Caco-2 (cell line): ENCODE measurements at regions not wholly inside any gene's neighbourhood (a gene's known extent, or its start where the extent isn't known, plus 50 kb on each side); places are given as distances from the start of the nearest gene placed in this dataset.

Source experiments
- BruUV-seq: library from RNA; stranded (reverse); fragments of 400-500 nt; replicated peaks from 2 replicates; lab custom pipeline; 2021; lab: Mats Ljungman, UMichigan
- CTCF ChIA-PET: fragments of 300-600 bp; sonication (Branson Sonifier 250); formaldehyde crosslinking; loops from one replicate; lab custom pipeline; 2022; ENCODE audit warnings: antibody characterized with exemption; lab: Charles Lee
- POLR2A ChIA-PET: fragments of 300-600 bp; sonication (Branson Sonifier 250); formaldehyde crosslinking; loops from one replicate; lab custom pipeline; 2022; ENCODE audit warnings: antibody characterized with exemption; lab: Charles Lee
- DNase-seq, 2 experiments: peaks; one replicate each; pipeline versions ENCODE4 v3.0.0 to v3.0.0-alpha.2; 2020 to 2022
- H3K27me3 ChIP-seq: replicated peaks from 2 replicates; pipeline ENCODE4 v1.6.0; 2011; ENCODE audit warnings: low read length; ENCODE audit not compliant: control insufficient read depth, insufficient read depth
- H3K36me3 ChIP-seq: 2 replicates; pipeline ENCODE4 v1.5.1; 2011; ENCODE audit warnings: low read length; ENCODE audit not compliant: control insufficient read depth, insufficient read depth
- H3K4me1 ChIP-seq: fragments of 250-450 bp; sonication (Bioruptor Pico); 2 replicates; pipeline ENCODE4 v1.5.1; 2020; ENCODE audit warnings: mild to moderate bottlenecking
- H3K4me3 ChIP-seq: 2 replicates; pipeline ENCODE4 v1.5.1; 2011; ENCODE audit warnings: low read depth, mild to moderate bottlenecking, control low read depth, low read length
- H3K9me3 ChIP-seq: fragments of 250-450 bp; sonication (Bioruptor Pico); 2 replicates; pipeline ENCODE4 v1.5.1; 2020; ENCODE audit warnings: mild to moderate bottlenecking, moderate library complexity
- H3K27ac Mint-ChIP-seq: one replicate; pipeline ENCODE4 v1.8.0; 2022; ENCODE audit warnings: mixed read lengths; ENCODE audit not compliant: unreplicated experiment
- H3K27me3 Mint-ChIP-seq: one replicate; pipeline ENCODE4 v1.8.0; 2022; ENCODE audit warnings: mixed read lengths; ENCODE audit not compliant: insufficient read depth, unreplicated experiment
- H3K36me3 Mint-ChIP-seq: one replicate; pipeline ENCODE4 v1.8.0; 2022; ENCODE audit warnings: mild to moderate bottlenecking, mixed read lengths; ENCODE audit not compliant: insufficient read depth, unreplicated experiment
- H3K4me1 Mint-ChIP-seq: one replicate; pipeline ENCODE4 v1.8.0; 2022; ENCODE audit warnings: low read depth, mixed read lengths; ENCODE audit not compliant: unreplicated experiment
- H3K4me3 Mint-ChIP-seq: one replicate; pipeline ENCODE4 v1.8.0; 2022; ENCODE audit warnings: mild to moderate bottlenecking, moderate library complexity, mixed read lengths; ENCODE audit not compliant: unreplicated experiment
- H3K9me3 Mint-ChIP-seq: one replicate; pipeline ENCODE4 v1.8.0; 2022; ENCODE audit warnings: mixed read lengths; ENCODE audit not compliant: unreplicated experiment
- CTCF ChIP-seq, 2 experiments: fragments of 200-600 bp in 1 of 2; IDR thresholded peaks; 1 replicate in 1 of 2; 2 replicates in 1 of 2; pipeline versions ENCODE4 v1.5.1 to v1.8.0; 2011 to 2022; ENCODE audit warnings: antibody characterized with exemption in 1 of 2, control low read depth in 1 of 2, inconsistent platforms in 1 of 2, low read depth in 1 of 2, low read length in 1 of 2, mild to moderate bottlenecking in 1 of 2, moderate library complexity in 1 of 2; ENCODE audit not compliant: insufficient read depth in 1 of 2, severe bottlenecking in 1 of 2, unreplicated experiment in 1 of 2
- intact Hi-C: fragments of 100-400 bp; cut with micrococcal nuclease; formaldehyde crosslinking; loops from one replicate; pipeline ENCODE4 v1.10.0; 2022; ENCODE audit not compliant: unreplicated experiment

GRCh38 chr1:82337635-82338034 is 536.9 kb downstream of the ADGRL2 start:
- BruUV-seq = no TSS peak
- no peak overlapping the region for H3K4me3 ChIP-seq
- Mint-ChIP-seq H3K4me3 (no peak overlapping the region), H3K27me3 (peaks cover 5% of the 10 kb centered on the region), H3K9me3 (no peaks in the 10 kb centered on the region), H3K27ac (no peak overlapping the region), H3K36me3 (no peaks in the 10 kb centered on the region), H3K4me1 (no peaks in the 10 kb centered on the region)
- H3K4me1 ChIP-seq = no peaks in the 10 kb centered on the region
- TF ChIP-seq CTCF (IDR thresholded peaks at IDR 0.05; ENCODE audit: insufficient read depth in 1 of 2, low read depth in 1 of 2, low read length in 1 of 2, severe bottlenecking in 1 of 2, unreplicated experiment in 1 of 2) = no peak
- H3K27me3 ChIP-seq = no peaks in the 10 kb centered on the region
- POLR2A ChIA-PET = no interaction called here
- no peak for DNase-seq
- CTCF ChIA-PET = no interaction called here
- no peaks in the 10 kb centered on the region for H3K36me3 ChIP-seq
- no peaks in the 10 kb centered on the region for H3K9me3 ChIP-seq
- intact Hi-C loops = no loop called here

- ChIA-PET CTCF (no interaction called here), POLR2A (no interaction called here)
- no TSS peak for BruUV-seq
- Histone ChIP-seq H3K36me3 (no peaks in the 10 kb centered on the region), H3K27me3 (no peaks in the 10 kb centered on the region), H3K9me3 (no peaks in the 10 kb centered on the region), H3K4me1 (no peaks in the 10 kb centered on the region), H3K4me3 (no peak overlapping the region)
- H3K9me3 Mint-ChIP-seq = no peaks in the 10 kb centered on the region
- no peaks in the 10 kb centered on the region for H3K36me3 Mint-ChIP-seq
- intact Hi-C loops = no loop called here
- H3K4me1 Mint-ChIP-seq = no peaks in the 10 kb centered on the region
- peaks cover 6% of the 10 kb centered on the region for H3K27me3 Mint-ChIP-seq
- no peak for TF ChIP-seq CTCF (IDR thresholded peaks at IDR 0.05; ENCODE audit: insufficient read depth in 1 of 2, low read depth in 1 of 2, low read length in 1 of 2, severe bottlenecking in 1 of 2, unreplicated experiment in 1 of 2)
- no peak overlapping the region for H3K4me3 Mint-ChIP-seq
- no peak overlapping the region for H3K27ac Mint-ChIP-seq
- no peak for DNase-seq
Measured at GRCh38 chr1:82330330-82330729, 529.6 kb downstream of the ADGRL2 start.

- Mint-ChIP-seq H3K27me3 (peaks cover 7% of the 10 kb centered on the region), H3K9me3 (no peaks in the 10 kb centered on the region), H3K36me3 (no peaks in the 10 kb centered on the region), H3K27ac (no peak overlapping the region), H3K4me3 (no peak overlapping the region), H3K4me1 (no peaks in the 10 kb centered on the region)
- CTCF ChIA-PET = no interaction called here
- intact Hi-C loops = no loop called here
- DNase-seq = no peak
- Histone ChIP-seq H3K4me3 (no peak overlapping the region), H3K9me3 (no peaks in the 10 kb centered on the region), H3K27me3 (no peaks in the 10 kb centered on the region), H3K36me3 (no peaks in the 10 kb centered on the region), H3K4me1 (no peaks in the 10 kb centered on the region)
- POLR2A ChIA-PET = no interaction called here
- no peak for TF ChIP-seq CTCF (IDR thresholded peaks at IDR 0.05; ENCODE audit: insufficient read depth in 1 of 2, low read depth in 1 of 2, low read length in 1 of 2, severe bottlenecking in 1 of 2, unreplicated experiment in 1 of 2)
- no TSS peak for BruUV-seq
Measured at GRCh38 chr1:82329226-82329625, 528.5 kb downstream of the ADGRL2 start.
